COLO668 (cell line): ENCODE measurements at regions not wholly inside any gene's neighbourhood (a gene's known extent, or its start where the extent isn't known, plus 50 kb on each side); places are given as distances from the start of the nearest gene placed in this dataset.

Experiments used
- DNase-seq: peaks from one replicate; lab custom pipeline; 2025; ENCODE audit not compliant: unreplicated experiment; lab: John Stamatoyannopoulos, UW

DNA sequence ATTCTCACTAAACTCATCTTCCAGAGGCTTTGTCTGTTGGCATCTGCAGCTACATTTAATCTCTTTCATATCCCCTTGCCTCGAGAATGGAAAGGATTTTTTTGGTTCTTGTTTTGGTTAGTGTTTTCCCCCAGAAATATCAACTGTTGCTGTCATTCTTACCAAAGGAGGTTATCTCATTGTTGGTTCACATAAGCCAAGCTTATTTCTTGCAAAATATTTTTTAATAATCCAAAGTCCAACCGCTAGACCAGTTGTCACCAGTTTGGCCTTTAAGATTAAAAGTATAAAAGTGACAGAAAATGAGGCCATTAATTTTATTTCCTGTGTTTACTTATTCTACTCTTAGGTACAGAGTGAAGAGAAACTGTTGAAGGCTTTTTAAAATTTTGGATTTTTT, 66.5 kb upstream of the PROX1 start:
- DNase-seq, result no peak

DNA sequence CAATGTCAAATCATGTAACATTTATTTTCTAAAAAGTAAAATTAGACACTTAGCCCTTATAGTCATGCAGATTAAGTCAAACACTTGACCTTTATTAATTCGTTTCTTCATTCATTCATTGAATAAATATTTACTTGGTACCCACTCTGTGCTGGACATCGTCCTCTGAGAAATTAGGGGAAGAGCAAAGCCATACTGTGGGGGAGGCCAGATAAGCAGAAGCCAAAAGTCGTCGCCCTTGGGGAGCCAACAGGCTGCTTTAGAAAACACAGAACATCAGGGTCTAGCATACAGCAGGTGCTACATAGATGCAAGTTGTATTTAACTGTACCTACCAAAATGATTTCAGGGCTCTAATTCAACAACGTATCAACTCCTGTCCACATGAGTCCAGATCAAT, 66.1 kb upstream of the PROX1 start:
- DNase-seq, result no peak

DNA sequence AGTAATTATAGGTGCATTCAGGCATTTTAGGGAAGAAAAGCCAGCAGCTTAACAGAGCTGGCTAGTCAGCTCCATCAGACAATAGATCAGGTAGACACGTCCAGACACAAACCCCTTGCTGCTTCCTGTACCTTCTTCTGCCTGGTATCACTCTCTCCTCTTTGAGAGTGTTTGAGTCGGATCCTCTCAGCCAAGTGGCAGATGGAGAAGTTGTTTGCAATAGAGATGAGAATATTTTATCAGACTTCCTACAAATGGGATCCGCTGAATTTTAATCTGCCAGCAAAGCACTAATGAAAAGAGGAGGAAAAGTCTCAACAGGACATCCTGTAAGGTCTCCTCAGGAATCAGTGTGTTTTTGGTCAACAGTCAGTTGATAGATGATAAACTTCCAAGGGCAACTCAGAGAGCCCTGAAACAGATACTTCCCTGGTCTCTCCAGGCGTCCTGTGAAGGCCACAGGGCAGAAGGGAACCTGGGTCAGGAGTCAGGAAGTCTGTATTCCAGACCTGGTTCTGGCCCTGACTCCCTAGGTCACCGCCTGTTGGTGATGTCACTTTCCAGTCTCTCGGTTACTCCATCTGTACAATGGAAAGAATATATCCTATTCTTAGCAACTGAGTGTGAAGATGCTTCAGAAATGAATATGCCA, 62.1 kb upstream of the PROX1 start:
- no peak for DNase-seq

DNA sequence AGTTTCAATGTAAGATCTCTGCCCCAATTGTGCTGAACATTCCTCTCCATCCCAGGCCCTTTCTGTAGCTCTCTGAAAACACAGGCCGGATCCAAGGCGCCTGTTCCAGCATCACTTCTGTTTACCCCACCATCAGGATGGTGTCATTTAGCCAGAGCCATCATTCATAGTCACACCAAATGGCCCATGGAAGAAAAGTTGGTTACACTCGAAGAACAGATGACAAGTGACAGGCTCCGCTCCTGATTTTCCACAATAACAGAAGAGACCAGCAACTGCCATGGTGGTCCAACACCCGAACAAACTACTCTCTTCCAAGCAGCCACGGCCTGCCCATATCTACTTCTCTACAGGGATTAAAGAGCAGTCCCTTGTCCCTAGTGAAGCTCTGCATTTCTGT, 59.9 kb upstream of the PROX1 start:
- no peak for DNase-seq

DNA sequence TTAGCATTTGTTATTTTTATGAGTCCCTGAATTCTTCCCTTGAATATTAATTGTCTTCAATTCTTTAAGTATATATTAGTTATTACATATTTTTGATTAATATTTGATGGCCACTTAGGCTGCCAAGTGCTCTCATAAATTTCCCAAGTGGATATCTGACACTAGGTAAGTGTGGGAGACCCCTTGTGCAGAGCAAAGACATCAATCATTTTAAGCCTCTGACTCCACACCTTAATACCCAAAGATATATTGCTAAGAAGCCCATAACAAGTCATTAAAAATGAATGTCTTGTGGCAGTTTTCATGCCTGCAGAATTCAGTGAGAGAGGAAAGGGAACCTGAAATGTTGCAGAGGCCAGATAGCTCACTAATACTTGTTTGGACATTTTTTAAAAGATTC, 58.4 kb upstream of the PROX1 start:
- DNase-seq, result no peak

DNA sequence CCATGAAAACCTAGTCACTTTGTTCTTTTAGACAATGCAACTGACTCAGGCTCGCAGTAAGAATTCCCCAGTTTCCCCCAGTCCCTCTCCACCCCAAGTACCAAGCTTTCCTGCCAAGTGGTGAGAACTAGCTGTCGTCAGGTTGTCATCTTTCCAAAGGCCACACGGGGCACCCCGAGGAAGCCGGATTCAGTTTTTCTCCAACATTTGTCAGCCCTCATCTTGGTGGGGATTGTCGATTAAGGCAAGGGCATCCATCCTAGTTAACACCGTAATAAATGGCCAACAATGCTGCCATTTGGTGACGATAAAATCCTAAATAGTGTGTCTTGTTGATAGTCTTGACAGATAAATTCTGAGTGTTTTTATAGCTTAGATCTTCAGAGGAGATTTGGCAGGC, 55.9 kb upstream of the PROX1 start:
- no peak for DNase-seq

DNA sequence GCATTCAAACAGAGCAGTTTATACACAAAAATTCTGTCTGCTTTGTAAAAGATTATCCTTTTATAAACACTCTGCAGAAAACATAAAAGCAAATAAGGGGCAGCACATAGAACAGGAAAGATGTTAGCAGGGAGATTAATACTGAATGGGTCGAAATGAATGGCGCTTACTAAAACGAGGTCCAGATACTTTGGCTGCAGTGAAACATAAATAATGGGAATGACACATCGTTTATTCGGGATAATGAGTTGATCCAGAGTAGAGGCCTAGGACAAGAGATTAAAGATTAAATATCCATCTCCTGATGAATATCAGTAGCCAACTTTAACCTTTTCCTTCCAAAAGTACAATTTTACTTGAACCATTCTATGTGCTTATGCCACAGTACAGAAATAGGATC, 54.4 kb upstream of the PROX1 start:
- DNase-seq, result no peak

DNA sequence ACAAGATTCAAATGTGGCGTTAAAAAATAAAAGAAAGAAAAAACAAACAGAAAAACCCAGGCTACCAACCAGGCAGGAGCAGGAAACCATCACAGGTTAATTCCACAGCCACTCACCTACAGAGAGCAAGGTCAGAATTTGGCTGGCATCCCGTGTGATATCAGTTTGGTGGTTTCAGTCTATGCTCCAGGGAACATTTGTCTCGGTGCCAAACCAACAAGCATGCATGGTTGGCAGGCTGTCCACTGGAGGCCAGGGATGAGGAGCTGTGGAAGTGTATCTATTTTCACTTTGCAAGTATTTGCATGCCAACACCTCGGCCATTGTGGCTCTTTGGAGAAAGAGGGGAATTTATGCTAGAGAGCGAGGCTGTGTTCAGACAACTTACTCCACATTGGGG, 53.1 kb upstream of the PROX1 start:
- no peak for DNase-seq

DNA sequence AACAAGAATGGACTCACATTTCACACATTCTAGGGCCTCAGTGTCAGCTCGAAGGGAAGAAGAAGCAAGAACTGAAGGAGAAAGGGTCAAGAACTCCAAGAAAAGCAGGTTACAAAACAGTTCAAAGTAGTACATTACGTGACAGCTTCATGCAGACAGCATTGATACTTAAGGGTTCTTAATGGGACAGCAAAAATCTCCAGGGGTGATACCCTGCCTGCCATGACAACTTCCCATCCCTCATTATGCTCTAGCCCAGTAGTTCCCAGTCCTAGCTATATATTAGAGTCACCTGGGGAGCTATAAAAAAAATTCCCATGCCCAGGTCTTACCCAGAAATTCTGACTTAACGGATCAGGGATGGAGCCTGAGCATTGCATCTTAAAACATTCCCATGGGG, 51.2 kb upstream of the PROX1 start:
- no peak for DNase-seq
